Sigmoid colon (tissue), 4 donors: ENCODE measurements at regions not wholly inside any gene's neighbourhood (a gene's known extent, or its start where the extent isn't known, plus 50 kb on each side); places are given as distances from the start of the nearest gene placed in this dataset.

Experiments
- CTCF ChIP-seq, 4 experiments: fragments of 450-650 bp in 3 of 4; fragments of 200-600 bp in 1 of 4; IDR thresholded peaks; one replicate each; pipeline ENCODE4 v1.5.1; 2016 to 2019; ENCODE audit warnings: antibody characterized with exemption in 4 of 4, mild to moderate bottlenecking in 3 of 4, moderate library complexity in 2 of 4
- EP300 ChIP-seq, 4 donors: sonication (generic); formaldehyde crosslinking; IDR thresholded peaks; one replicate each; pipeline ENCODE4 v1.6.1; 2017; ENCODE audit warnings: antibody characterized with exemption in 4 of 4
- POLR2A ChIP-seq, 2 donors: fragments of 450-650 bp; IDR thresholded peaks; one replicate each; pipeline ENCODE4 v1.6.1; 2016; ENCODE audit warnings: antibody characterized with exemption in 2 of 2, mild to moderate bottlenecking in 2 of 2, moderate library complexity in 2 of 2
- POLR2AphosphoS5 ChIP-seq, 4 donors: sonication (generic); formaldehyde crosslinking; IDR thresholded peaks; one replicate each; pipeline ENCODE4 v1.6.1; 2017; ENCODE audit warnings: antibody characterized with exemption in 4 of 4

- TF ChIP-seq CTCF (IDR thresholded peaks at IDR 0.05) (no peak), POLR2AphosphoS5 (IDR thresholded peaks at IDR 0.05) (no peak), EP300 (IDR thresholded peaks at IDR 0.05) (no peak), POLR2A (IDR thresholded peaks at IDR 0.05) (no peak)
These were observed 117.1 kb downstream of the TBX19 start for GRCh38 chr1:168397806-168398205.
